Smooth muscle cell (in vitro differentiated cells): ENCODE measurements at regions not wholly inside any gene's neighbourhood (a gene's known extent, or its start where the extent isn't known, plus 50 kb on each side); places are given as distances from the start of the nearest gene placed in this dataset.

ENCODE experiments used
- DNase-seq: peaks from one replicate; lab custom pipeline; 2025; ENCODE audit not compliant: unreplicated experiment; lab: John Stamatoyannopoulos, UW
- H2AFZ ChIP-seq: fragments of 200-600 bp; sonication (generic); 2 replicates; pipeline ENCODE4 v1.6.0; 2016; ENCODE audit warnings: antibody characterized with exemption, low read depth, mild to moderate bottlenecking
- H3F3A ChIP-seq: fragments of 200-600 bp; sonication (generic); 2 replicates; pipeline ENCODE4 v1.6.0; 2017; ENCODE audit warnings: antibody characterized with exemption, low read depth
- H3K27ac ChIP-seq: fragments of 200-600 bp; sonication (generic); 2 replicates; pipeline ENCODE4 v1.5.1; 2016; ENCODE audit warnings: low read depth, mild to moderate bottlenecking
- H3K27me3 ChIP-seq: fragments of 200-600 bp; sonication (generic); 2 replicates; pipeline ENCODE4 v1.6.1; 2016; ENCODE audit warnings: low read depth, mild to moderate bottlenecking
- H3K36me3 ChIP-seq: fragments of 200-600 bp; sonication (generic); 2 replicates; pipeline ENCODE4 v1.5.1; 2016; ENCODE audit warnings: low read depth
- H3K4me1 ChIP-seq: fragments of 200-600 bp; sonication (generic); 2 replicates; pipeline ENCODE4 v1.5.1; 2016; ENCODE audit warnings: low read depth
- H3K4me2 ChIP-seq: fragments of 200-600 bp; sonication (generic); 2 replicates; pipeline ENCODE4 v1.6.0; 2016; ENCODE audit warnings: mild to moderate bottlenecking
- H3K4me3 ChIP-seq: fragments of 200-600 bp; sonication (generic); 2 replicates; pipeline ENCODE4 v1.5.1; 2016; ENCODE audit warnings: mild to moderate bottlenecking
- H3K79me2 ChIP-seq: fragments of 200-600 bp; sonication (generic); 2 replicates; pipeline ENCODE4 v1.6.0; 2016; ENCODE audit warnings: low read depth, mild to moderate bottlenecking
- H3K9ac ChIP-seq: fragments of 200-600 bp; sonication (generic); 2 replicates; pipeline ENCODE4 v1.6.0; 2016; ENCODE audit warnings: low read depth
- H3K9me3 ChIP-seq: fragments of 200-600 bp; sonication (generic); replicated peaks from 2 replicates; pipeline ENCODE4 v1.5.1; 2016; ENCODE audit warnings: low read depth
- H4K20me1 ChIP-seq: fragments of 200-600 bp; sonication (generic); 2 replicates; pipeline ENCODE4 v1.6.0; 2016; ENCODE audit warnings: low read depth
- WGBS: methylation state at CpG from one replicate; pipeline ENCODE4 v1.1.7; 2016; ENCODE audit warnings: low lambda C conversion rate; 5-methylcytosine and 5-hydroxymethylcytosine counted together
- TF ChIP-seq, protein P1 (sequence below): fragments of 200-600 bp; sonication (generic); IDR thresholded peaks from 2 replicates; pipeline ENCODE4 v1.5.1; 2017; ENCODE audit warnings: borderline replicate concordance, mild to moderate bottlenecking, antibody characterized with exemption; ENCODE audit not compliant: insufficient read depth, poor library complexity, severe bottlenecking

- TF ChIP-seq, protein P1, sequence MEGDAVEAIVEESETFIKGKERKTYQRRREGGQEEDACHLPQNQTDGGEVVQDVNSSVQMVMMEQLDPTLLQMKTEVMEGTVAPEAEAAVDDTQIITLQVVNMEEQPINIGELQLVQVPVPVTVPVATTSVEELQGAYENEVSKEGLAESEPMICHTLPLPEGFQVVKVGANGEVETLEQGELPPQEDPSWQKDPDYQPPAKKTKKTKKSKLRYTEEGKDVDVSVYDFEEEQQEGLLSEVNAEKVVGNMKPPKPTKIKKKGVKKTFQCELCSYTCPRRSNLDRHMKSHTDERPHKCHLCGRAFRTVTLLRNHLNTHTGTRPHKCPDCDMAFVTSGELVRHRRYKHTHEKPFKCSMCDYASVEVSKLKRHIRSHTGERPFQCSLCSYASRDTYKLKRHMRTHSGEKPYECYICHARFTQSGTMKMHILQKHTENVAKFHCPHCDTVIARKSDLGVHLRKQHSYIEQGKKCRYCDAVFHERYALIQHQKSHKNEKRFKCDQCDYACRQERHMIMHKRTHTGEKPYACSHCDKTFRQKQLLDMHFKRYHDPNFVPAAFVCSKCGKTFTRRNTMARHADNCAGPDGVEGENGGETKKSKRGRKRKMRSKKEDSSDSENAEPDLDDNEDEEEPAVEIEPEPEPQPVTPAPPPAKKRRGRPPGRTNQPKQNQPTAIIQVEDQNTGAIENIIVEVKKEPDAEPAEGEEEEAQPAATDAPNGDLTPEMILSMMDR = no peak
- Histone ChIP-seq H3K27me3 (peaks cover 3% of the 10 kb centered on the region), H3F3A (no peaks in the 10 kb centered on the region)
Observed at GRCh38 chr15:70538278-70538677, 225.1 kb downstream of the UACA start.

DNA sequence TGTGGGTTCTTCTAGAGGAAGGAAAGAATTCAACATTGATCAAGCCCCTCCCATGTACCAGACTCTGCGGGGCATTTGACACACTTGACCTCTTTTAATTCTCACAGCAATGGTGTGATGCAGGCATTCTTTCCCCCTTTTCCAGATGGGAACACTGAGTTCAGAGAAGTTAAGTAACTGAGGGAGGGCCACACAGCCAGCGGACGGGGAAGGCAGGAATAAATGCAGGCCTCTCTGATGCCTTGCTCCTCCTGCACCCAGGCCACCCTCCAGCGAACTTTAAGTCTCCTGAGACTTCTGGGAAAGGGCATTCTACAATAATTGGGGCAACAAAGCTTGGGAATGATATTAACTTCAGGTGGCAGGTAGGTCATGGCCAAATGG lies 227.4 kb downstream of the UACA start:
- Histone ChIP-seq H3K4me2 (no peak overlapping the region), H3K4me3 (no peak overlapping the region), H2AFZ (no peak overlapping the region), H3K27ac (no peak overlapping the region), H3F3A (no peaks in the 10 kb centered on the region), H4K20me1 (no peaks in the 10 kb centered on the region), H3K9ac (no peak overlapping the region), H3K79me2 (no peaks in the 10 kb centered on the region), H3K4me1 (no peaks in the 10 kb centered on the region), H3K27me3 (peaks cover 10% of the 10 kb centered on the region), H3K36me3 (no peaks in the 10 kb centered on the region), H3K9me3 (no peaks in the 10 kb centered on the region)
- WGBS = 96% methylated on average over 4 of the region's 4 CpGs
- TF ChIP-seq, protein P1 = no peak
- DNase-seq = no peak

More at GRCh38 chr15:70538278-70538677, 225.1 kb downstream of the UACA start:
- H3K27ac ChIP-seq = no peak overlapping the region
- no peaks in the 10 kb centered on the region for H3K79me2 ChIP-seq
- H3K4me2 ChIP-seq = no peak overlapping the region
- no peak for DNase-seq
- H3K36me3 ChIP-seq = no peaks in the 10 kb centered on the region
- no peaks in the 10 kb centered on the region for H3K4me1 ChIP-seq
- H3K9ac ChIP-seq = no peak overlapping the region
- no peak overlapping the region for H2AFZ ChIP-seq
- no peaks in the 10 kb centered on the region for H4K20me1 ChIP-seq
- H3K4me3 ChIP-seq = no peak overlapping the region
- no peaks in the 10 kb centered on the region for H3K9me3 ChIP-seq

GRCh38 chr15:70535071-70535954 lies 228.0 kb downstream of the UACA start:
- H3K27ac ChIP-seq = no peak overlapping the region
- H3F3A ChIP-seq = no peaks in the 10 kb centered on the region
- DNase-seq = no peak
- H2AFZ ChIP-seq = no peak overlapping the region
- no peaks in the 10 kb centered on the region for H3K79me2 ChIP-seq
- no peaks in the 10 kb centered on the region for H3K4me1 ChIP-seq
- 83% methylated on average over 11 of the region's 11 CpGs for WGBS
- H3K4me2 ChIP-seq = no peak overlapping the region
- H3K9ac ChIP-seq = no peak overlapping the region
- H3K4me3 ChIP-seq = no peak overlapping the region
- no peaks in the 10 kb centered on the region for H3K36me3 ChIP-seq
- H3K27me3 ChIP-seq = peaks cover 16% of the 10 kb centered on the region
- no peaks in the 10 kb centered on the region for H4K20me1 ChIP-seq
- H3K9me3 ChIP-seq = no peaks in the 10 kb centered on the region
- TF ChIP-seq, protein P1 = no peak
